ENCODE measurements at regions not wholly inside any gene's neighbourhood (a gene's known extent, or its start where the extent isn't known, plus 50 kb on each side); places are given as distances from the start of the nearest gene placed in this dataset.

- no peak overlapping the region for H3K27ac ChIP-seq
- DNase-seq, result no peak
- no peak overlapping the region for H3K4me3 ChIP-seq
- H3K9me3 ChIP-seq, result no peaks in the 10 kb centered on the region
- H3K36me3 ChIP-seq, result no peaks in the 10 kb centered on the region
- no peaks in the 10 kb centered on the region for H3K27me3 ChIP-seq
- intact Hi-C loops (cut with DNase I), result no loop called here
- no peak overlapping the region for H3K9ac ChIP-seq (ENCODE audit: low read depth in 2 of 2, low read length in 2 of 2)
- TF ChIP-seq CTCF (IDR thresholded peaks at IDR 0.05), result no peak
- no peaks in the 10 kb centered on the region for H3K4me1 ChIP-seq
These were observed 85.6 kb upstream of the BEND6 start for GRCh38 chr6:56869346-56869745.

GRCh38 chr6:56868687-56869086 lies 86.2 kb upstream of the BEND6 start:
- H3K9ac ChIP-seq (ENCODE audit: low read depth in 2 of 2, low read length in 2 of 2), result no peak overlapping the region
- no peak overlapping the region for H3K27ac ChIP-seq
- intact Hi-C loops (cut with DNase I), result no loop called here

GRCh38 chr6:56866917-56867522 lies 87.9 kb upstream of the BEND6 start:
- no peak for TF ChIP-seq CTCF (IDR thresholded peaks at IDR 0.05)
- intact Hi-C loops (cut with DNase I), result no loop called here
- DNase-seq, result no peak
- Histone ChIP-seq H3K27me3 (no peaks in the 10 kb centered on the region), H3K9me3 (no peaks in the 10 kb centered on the region), H3K27ac (no peak overlapping the region), H3K36me3 (no peaks in the 10 kb centered on the region), H3K4me3 (no peak overlapping the region), H3K9ac (ENCODE audit: low read depth in 2 of 2, low read length in 2 of 2) (no peak overlapping the region), H3K4me1 (peaks cover 10% of the 10 kb centered on the region)

More at GRCh38 chr6:56868687-56869086, 86.2 kb upstream of the BEND6 start:
- Histone ChIP-seq H3K4me3 (no peak overlapping the region), H3K27me3 (no peaks in the 10 kb centered on the region), H3K9me3 (no peaks in the 10 kb centered on the region), H3K4me1 (no peaks in the 10 kb centered on the region), H3K36me3 (no peaks in the 10 kb centered on the region)
- TF ChIP-seq CTCF (IDR thresholded peaks at IDR 0.05), result no peak
- no peak for DNase-seq

- peaks cover 10% of the 10 kb centered on the region for H3K4me1 ChIP-seq
- DNase-seq, result no peak
- peak overlapping the region; percentile 78 for H3K27ac ChIP-seq
- no peaks in the 10 kb centered on the region for H3K27me3 ChIP-seq
- no peak for TF ChIP-seq CTCF (IDR thresholded peaks at IDR 0.05)
- H3K9ac ChIP-seq (ENCODE audit: low read depth in 2 of 2, low read length in 2 of 2), result no peak overlapping the region
- H3K4me3 ChIP-seq, result no peak overlapping the region
- no peaks in the 10 kb centered on the region for H3K36me3 ChIP-seq
- intact Hi-C loops (cut with DNase I), result no loop called here
- H3K9me3 ChIP-seq, result no peaks in the 10 kb centered on the region
These were observed 89.6 kb upstream of the BEND6 start for GRCh38 chr6:56865081-56865875.

- Histone ChIP-seq H3K9me3 (no peaks in the 10 kb centered on the region), H3K4me1 (peaks cover 10% of the 10 kb centered on the region), H3K27ac (peak overlapping the region; percentile 78), H3K27me3 (no peaks in the 10 kb centered on the region), H3K36me3 (no peaks in the 10 kb centered on the region), H3K9ac (ENCODE audit: low read depth in 2 of 2, low read length in 2 of 2) (no peak overlapping the region), H3K4me3 (no peak overlapping the region)
- no peak for DNase-seq
- intact Hi-C loops (cut with DNase I), result no loop called here
- no peak for TF ChIP-seq CTCF (IDR thresholded peaks at IDR 0.05)
These were observed 90.7 kb upstream of the BEND6 start for GRCh38 chr6:56864171-56864616.
